ENCODE measurements at regions not wholly inside any gene's neighbourhood (a gene's known extent, or its start where the extent isn't known, plus 50 kb on each side); places are given as distances from the start of the nearest gene placed in this dataset.
A peak's percentile ranks its signal among the peaks of the same experiment; 100 is the strongest.

DNA sequence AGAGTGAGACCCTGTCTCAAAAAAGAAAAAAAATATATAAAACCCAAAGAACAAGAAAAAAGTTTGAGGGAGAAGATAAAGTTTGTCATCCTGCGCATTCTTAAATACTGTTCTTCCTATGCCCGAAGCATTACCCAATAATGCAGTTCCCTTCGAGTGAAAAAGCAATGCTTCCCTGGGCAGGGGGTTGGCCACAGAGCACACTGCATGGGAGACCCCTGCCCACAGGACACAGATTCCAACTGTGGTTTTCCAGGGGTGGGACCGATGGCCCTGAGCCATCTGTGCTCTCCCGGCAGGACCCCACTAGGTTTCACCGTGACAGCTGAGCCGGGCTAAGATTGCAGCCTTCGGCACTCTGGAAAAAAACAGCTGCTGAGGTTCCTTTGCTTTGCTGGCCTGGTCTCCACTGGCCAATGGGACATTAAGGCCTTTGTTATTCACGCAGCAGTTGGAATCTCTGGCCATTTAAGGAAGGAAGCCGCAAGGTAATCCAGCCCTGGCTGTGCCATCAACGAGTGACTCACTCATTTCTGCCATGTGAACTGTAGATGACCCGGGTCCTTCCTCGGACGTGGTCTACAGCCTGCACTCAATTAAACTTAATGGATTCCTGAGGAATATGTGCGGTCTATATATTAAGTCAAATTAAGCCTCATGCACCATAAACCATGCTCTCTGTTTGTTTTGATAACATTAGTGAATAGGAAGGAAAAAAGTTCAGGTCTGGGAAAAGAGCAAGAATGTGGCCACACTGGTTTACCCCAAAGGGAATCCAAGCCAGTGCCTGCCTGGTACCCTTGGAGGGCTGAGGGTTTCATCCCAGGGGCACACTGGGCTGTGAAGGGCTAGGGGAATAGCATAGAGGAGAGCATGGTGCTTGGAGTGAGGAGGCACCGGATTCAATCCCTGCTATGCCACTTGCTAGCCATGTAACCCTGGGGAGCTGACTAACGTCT is 163.2 kb downstream of the ZBTB18 start:
- Histone ChIP-seq H3K27ac (ENCODE audit: extremely low read depth, low read depth, low read length) (peak overlapping the region; percentile 24), H3K9me3 (ENCODE audit: control insufficient read depth, insufficient read depth, low read depth, low read length) (no peaks in the 10 kb centered on the region), H3K4me1 (ENCODE audit: control insufficient read depth, insufficient read depth, low read length) (peaks cover 7% of the 10 kb centered on the region), H3K4me3 (ENCODE audit: low read depth, low read length) (no peak overlapping the region), H3K36me3 (ENCODE audit: control insufficient read depth in 2 of 2, insufficient read depth in 1 of 2, low read length in 2 of 2) (no peaks in the 10 kb centered on the region)
- POLR2A ChIA-PET, result interaction anchor here (0.5 to 0.6 kb wide), 2 partner anchors 57 to 364 kb away, joined by 3 read pairs; partner anchors contain the start of gene AKT3
- CTCF ChIA-PET, result interaction anchor here (2.3 kb wide), 1 partner anchor 58 kb away, joined by 13 read pairs; no protein-coding TSS in a partner anchor
- TF ChIP-seq INSM2 (tag by site-specific recombination; IDR thresholded peaks at IDR 0.05), result peak; percentile 52; the same call in 1 of the 2 replicates
- TF ChIP-seq ZNF513 (tag by site-specific recombination; IDR thresholded peaks at IDR 0.05), result no peak
- no peak for TF ChIP-seq ZNF214 (tag by site-specific recombination; IDR thresholded peaks at IDR 0.05; ENCODE audit: borderline replicate concordance)
- no peak; the same call in 1 of the 2 replicates for TF ChIP-seq ZNF394 (tag by site-specific recombination; IDR thresholded peaks at IDR 0.05; ENCODE audit: borderline replicate concordance)
- TF ChIP-seq ZNF768 (tag by site-specific recombination; IDR thresholded peaks at IDR 0.05), result no peak
- TF ChIP-seq REPIN1 (tag by site-specific recombination; IDR thresholded peaks at IDR 0.05; ENCODE audit: low read depth), result no peak
- TF ChIP-seq, protein P1, sequence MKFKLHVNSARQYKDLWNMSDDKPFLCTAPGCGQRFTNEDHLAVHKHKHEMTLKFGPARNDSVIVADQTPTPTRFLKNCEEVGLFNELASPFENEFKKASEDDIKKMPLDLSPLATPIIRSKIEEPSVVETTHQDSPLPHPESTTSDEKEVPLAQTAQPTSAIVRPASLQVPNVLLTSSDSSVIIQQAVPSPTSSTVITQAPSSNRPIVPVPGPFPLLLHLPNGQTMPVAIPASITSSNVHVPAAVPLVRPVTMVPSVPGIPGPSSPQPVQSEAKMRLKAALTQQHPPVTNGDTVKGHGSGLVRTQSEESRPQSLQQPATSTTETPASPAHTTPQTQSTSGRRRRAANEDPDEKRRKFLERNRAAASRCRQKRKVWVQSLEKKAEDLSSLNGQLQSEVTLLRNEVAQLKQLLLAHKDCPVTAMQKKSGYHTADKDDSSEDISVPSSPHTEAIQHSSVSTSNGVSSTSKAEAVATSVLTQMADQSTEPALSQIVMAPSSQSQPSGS (tag by site-specific recombination; IDR thresholded peaks at IDR 0.05; ENCODE audit: low read depth), result no peak
- peak; percentile 78; the same call in 1 of the 2 replicates for TF ChIP-seq HOXD13 (CRISPR knock-in tag; IDR thresholded peaks at IDR 0.05; ENCODE audit: borderline replicate concordance)
- no peak for TF ChIP-seq ZNF423 (tag by site-specific recombination; IDR thresholded peaks at IDR 0.05)
- no peak for TF ChIP-seq TCF7L2 (IDR thresholded peaks at IDR 0.05; ENCODE audit: borderline replicate concordance, low read depth, low read length)
- 0 out of 2 replicates have a peak, but pooled peaks have one; percentile 41 for TF ChIP-seq ZBTB21 (tag by site-specific recombination; IDR thresholded peaks at IDR 0.05)
- peak; percentile 84; the same call in 1 of the 2 replicates for TF ChIP-seq ZNF792 (tag by site-specific recombination; IDR thresholded peaks at IDR 0.05)
- peak; percentile 79 for TF ChIP-seq PRDM6 (tag by site-specific recombination; IDR thresholded peaks at IDR 0.05)
- no peak for TF ChIP-seq SCRT1 (tag by site-specific recombination; IDR thresholded peaks at IDR 0.05; ENCODE audit: borderline replicate concordance)
- TF ChIP-seq, protein P2, sequence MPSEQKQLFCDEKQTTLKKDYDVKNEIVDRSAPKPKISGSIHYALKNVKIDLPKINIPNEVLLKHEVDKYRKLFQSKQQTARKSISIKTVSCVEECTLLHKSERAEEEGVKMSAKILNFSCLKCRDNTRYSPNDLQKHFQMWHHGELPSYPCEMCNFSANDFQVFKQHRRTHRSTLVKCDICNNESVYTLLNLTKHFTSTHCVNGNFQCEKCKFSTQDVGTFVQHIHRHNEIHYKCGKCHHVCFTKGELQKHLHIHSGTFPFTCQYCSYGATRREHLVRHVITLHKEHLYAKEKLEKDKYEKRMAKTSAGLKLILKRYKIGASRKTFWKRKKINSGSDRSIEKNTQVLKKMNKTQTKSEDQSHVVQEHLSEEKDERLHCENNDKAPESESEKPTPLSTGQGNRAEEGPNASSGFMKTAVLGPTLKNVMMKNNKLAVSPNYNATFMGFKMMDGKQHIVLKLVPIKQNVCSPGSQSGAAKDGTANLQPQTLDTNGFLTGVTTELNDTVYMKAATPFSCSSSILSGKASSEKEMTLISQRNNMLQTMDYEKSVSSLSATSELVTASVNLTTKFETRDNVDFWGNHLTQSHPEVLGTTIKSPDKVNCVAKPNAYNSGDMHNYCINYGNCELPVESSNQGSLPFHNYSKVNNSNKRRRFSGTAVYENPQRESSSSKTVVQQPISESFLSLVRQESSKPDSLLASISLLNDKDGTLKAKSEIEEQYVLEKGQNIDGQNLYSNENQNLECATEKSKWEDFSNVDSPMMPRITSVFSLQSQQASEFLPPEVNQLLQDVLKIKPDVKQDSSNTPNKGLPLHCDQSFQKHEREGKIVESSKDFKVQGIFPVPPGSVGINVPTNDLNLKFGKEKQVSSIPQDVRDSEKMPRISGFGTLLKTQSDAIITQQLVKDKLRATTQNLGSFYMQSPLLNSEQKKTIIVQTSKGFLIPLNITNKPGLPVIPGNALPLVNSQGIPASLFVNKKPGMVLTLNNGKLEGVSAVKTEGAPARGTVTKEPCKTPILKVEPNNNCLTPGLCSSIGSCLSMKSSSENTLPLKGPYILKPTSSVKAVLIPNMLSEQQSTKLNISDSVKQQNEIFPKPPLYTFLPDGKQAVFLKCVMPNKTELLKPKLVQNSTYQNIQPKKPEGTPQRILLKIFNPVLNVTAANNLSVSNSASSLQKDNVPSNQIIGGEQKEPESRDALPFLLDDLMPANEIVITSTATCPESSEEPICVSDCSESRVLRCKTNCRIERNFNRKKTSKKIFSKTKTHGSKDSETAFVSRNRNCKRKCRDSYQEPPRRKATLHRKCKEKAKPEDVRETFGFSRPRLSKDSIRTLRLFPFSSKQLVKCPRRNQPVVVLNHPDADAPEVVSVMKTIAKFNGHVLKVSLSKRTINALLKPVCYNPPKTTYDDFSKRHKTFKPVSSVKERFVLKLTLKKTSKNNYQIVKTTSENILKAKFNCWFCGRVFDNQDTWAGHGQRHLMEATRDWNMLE (tag by site-specific recombination; conservative IDR thresholded peaks at IDR 0.05; ENCODE audit: low read depth), result no peak
- no peak for TF ChIP-seq ZNF157 (tag by site-specific recombination; IDR thresholded peaks at IDR 0.05)
- peak; percentile 54; the same call in 1 of the 2 replicates for TF ChIP-seq ZEB2 (tag by site-specific recombination; IDR thresholded peaks at IDR 0.05)
- no peak for TF ChIP-seq ZNF274 (IDR thresholded peaks at IDR 0.05; ENCODE audit: low read length)
- no peak for TF ChIP-seq ZNF274 (tag by site-specific recombination; IDR thresholded peaks at IDR 0.05; ENCODE audit: borderline replicate concordance)
- no peak for TF ChIP-seq ZNF211 (tag by site-specific recombination; IDR thresholded peaks at IDR 0.05; ENCODE audit: low read depth)
- no peak for TF ChIP-seq ZNF24 (tag by site-specific recombination; IDR thresholded peaks at IDR 0.05)
- no peak for TF ChIP-seq ZNF114 (tag by site-specific recombination; IDR thresholded peaks at IDR 0.05)
